ENCODE measurements at regions not wholly inside any gene's neighbourhood (a gene's known extent, or its start where the extent isn't known, plus 50 kb on each side); places are given as distances from the start of the nearest gene placed in this dataset.

DNA sequence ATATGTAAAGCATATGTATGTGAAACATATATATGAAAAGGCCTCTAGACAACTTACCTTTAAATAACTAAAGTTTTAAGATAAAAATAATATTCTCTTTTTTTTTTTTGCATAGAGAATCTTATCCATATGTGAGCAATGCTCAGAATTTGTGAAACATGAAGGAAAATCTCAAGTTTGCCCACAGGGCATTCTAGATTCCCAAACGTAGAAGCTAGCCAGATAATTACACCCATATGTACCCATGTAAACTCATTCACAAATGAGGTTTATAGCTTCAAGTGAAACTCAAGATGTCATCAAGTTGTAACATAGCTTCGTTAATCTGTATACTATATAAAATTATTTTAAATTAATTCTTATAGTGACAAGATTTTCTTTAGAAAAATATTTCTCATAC, 537.3 kb upstream of the NR2F2 start:
- DNase-seq, result no peak

DNA sequence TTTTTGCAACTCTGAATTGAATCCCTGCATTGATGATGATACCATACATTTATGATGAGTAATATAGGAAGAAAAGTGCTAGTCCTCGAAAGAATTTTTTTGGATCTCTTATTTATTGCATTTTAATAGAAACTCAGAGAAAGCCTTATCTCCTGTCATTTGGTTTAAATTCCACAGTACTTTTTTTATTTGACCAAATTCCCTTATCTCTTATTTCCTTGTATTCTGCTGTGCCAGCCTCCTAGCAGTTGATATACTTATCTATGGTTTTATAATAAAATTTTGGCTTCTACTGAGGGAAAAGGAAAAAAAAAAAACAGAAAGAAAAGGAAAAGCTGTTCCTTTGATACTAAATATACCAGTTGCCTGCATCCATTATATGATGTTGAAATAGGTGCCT, 535.1 kb upstream of the NR2F2 start:
- Histone ChIP-seq H3K27me3 (no peaks in the 10 kb centered on the region), H3K9me3 (no peaks in the 10 kb centered on the region), H3K4me1 (no peaks in the 10 kb centered on the region), H3K27ac (no peak overlapping the region), H3K36me3 (no peaks in the 10 kb centered on the region), H3K4me3 (no peak overlapping the region)
- no peak for ATAC-seq
- TF ChIP-seq, protein P1, sequence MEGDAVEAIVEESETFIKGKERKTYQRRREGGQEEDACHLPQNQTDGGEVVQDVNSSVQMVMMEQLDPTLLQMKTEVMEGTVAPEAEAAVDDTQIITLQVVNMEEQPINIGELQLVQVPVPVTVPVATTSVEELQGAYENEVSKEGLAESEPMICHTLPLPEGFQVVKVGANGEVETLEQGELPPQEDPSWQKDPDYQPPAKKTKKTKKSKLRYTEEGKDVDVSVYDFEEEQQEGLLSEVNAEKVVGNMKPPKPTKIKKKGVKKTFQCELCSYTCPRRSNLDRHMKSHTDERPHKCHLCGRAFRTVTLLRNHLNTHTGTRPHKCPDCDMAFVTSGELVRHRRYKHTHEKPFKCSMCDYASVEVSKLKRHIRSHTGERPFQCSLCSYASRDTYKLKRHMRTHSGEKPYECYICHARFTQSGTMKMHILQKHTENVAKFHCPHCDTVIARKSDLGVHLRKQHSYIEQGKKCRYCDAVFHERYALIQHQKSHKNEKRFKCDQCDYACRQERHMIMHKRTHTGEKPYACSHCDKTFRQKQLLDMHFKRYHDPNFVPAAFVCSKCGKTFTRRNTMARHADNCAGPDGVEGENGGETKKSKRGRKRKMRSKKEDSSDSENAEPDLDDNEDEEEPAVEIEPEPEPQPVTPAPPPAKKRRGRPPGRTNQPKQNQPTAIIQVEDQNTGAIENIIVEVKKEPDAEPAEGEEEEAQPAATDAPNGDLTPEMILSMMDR (IDR thresholded peaks at IDR 0.05), result no peak
- DNase-seq, result no peak
- intact Hi-C loops (cut with DNase I), result no loop called here

More for the DNA sequence above, 537.3 kb upstream of the NR2F2 start:
- Histone ChIP-seq H3K27me3 (no peaks in the 10 kb centered on the region), H3K27ac (no peak overlapping the region), H3K4me1 (no peaks in the 10 kb centered on the region), H3K36me3 (no peaks in the 10 kb centered on the region), H3K9me3 (no peaks in the 10 kb centered on the region), H3K4me3 (no peak overlapping the region)
- no peak for ATAC-seq
- intact Hi-C loops (cut with DNase I), result no loop called here
- TF ChIP-seq, protein P1 (IDR thresholded peaks at IDR 0.05), result no peak

DNA sequence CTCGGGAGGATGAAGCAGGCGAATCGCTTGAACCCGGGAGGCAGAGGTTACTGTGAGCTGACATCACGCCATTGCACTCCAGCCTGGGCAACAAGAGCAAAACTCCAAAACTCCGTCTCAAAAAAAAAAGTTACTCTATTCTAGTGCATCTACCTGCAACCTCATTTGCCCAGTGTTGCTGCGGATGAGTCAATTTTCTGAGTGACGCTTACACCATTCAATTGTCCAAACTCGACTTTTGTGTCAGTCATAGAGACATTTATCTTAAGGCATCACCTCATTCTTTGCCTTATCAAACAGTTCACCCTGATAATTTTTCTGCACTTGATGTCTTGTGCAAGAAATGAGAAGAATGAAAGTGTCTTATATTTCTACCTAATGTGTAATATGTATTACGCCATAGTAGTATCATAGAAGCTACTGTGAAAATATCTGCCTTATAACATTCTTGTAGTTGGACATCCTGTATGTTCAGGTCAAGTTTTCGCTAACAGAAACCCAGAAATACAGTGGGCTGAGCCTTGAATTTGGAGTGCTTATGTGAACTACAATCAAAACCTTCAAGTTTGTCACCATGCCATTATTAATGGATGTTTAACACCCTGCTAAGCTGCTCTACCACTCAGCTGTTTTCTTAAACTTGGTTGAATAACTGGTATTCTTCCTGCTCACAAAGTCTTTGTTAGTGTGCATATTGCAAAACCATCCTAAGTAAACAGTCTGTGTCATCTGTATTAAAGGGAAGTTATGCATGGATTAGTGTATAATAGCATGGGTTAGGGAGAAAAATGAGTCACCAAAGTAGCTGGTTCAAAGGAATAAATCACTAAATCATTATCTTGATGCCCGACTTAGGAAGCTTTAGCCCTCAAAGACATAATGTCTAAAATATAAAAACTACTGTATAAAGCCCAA, 531.0 kb upstream of the NR2F2 start:
- no peaks in the 10 kb centered on the region for H3K4me1 ChIP-seq
- no peaks in the 10 kb centered on the region for H3K36me3 ChIP-seq
- H3K27me3 ChIP-seq, result no peaks in the 10 kb centered on the region
- TF ChIP-seq, protein P1 (IDR thresholded peaks at IDR 0.05), result no peak
- H3K27ac ChIP-seq, result no peak overlapping the region
- DNase-seq (peak in 1 of 4 donors; percentile 2), ATAC-seq (no peak)
- H3K9me3 ChIP-seq, result no peaks in the 10 kb centered on the region
- H3K4me3 ChIP-seq, result no peak overlapping the region
- intact Hi-C loops (cut with DNase I), result no loop called here

DNA sequence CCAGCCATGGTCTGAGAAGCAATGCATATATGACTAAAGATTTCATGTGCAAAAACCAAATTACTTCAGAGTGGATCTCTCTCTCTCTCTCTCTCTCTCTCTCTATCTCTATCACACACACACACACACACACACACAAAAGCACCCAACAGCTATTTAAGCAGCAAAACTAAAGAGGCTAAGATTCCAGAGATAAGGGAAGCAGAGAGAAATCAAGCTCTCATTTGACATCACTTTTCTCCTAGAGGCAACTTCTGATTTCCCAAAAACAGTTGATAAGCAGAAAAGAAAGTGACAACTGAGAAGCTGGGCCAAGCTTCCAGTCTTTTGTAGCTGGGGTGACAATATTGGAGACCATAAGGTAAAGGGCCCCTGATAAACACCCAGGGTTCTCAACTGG, 526.0 kb upstream of the NR2F2 start:
- Histone ChIP-seq H3K27me3 (no peaks in the 10 kb centered on the region), H3K36me3 (no peaks in the 10 kb centered on the region), H3K4me3 (no peak overlapping the region), H3K4me1 (no peaks in the 10 kb centered on the region), H3K27ac (no peak overlapping the region), H3K9me3 (no peaks in the 10 kb centered on the region)
- intact Hi-C loops (cut with DNase I), result no loop called here
- ATAC-seq (no peak), DNase-seq (no peak)
- TF ChIP-seq, protein P1 (IDR thresholded peaks at IDR 0.05), result no peak

DNA sequence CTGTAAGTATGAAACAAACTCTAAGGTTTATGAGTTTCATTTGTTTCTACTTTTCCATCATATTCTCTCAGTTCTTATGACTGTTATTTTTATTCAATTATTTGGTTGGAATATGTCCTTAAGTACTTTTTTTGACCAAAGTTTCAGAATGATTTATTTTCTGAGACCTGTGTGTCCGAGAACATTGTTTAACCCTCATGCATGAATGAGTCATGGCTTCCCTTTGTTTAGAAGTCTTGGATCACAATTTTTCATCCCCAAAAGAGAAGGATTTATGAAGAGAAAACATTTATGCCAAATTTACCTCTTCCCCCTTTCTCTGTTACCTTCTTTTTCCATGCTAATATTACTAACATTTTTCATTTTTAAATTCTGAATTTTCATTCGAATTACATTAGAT, 518.0 kb upstream of the NR2F2 start:
- Histone ChIP-seq H3K27me3 (no peaks in the 10 kb centered on the region), H3K4me1 (no peaks in the 10 kb centered on the region), H3K36me3 (no peaks in the 10 kb centered on the region), H3K9me3 (no peaks in the 10 kb centered on the region), H3K4me3 (no peak overlapping the region), H3K27ac (no peak overlapping the region)
- TF ChIP-seq, protein P1 (IDR thresholded peaks at IDR 0.05), result no peak
- DNase-seq (no peak), ATAC-seq (no peak)
- intact Hi-C loops (cut with DNase I), result no loop called here
